ENCODE measurements at regions not wholly inside any gene's neighbourhood (a gene's known extent, or its start where the extent isn't known, plus 50 kb on each side); places are given as distances from the start of the nearest gene placed in this dataset.
A peak's percentile ranks its signal among the peaks of the same experiment; 100 is the strongest.

DNA sequence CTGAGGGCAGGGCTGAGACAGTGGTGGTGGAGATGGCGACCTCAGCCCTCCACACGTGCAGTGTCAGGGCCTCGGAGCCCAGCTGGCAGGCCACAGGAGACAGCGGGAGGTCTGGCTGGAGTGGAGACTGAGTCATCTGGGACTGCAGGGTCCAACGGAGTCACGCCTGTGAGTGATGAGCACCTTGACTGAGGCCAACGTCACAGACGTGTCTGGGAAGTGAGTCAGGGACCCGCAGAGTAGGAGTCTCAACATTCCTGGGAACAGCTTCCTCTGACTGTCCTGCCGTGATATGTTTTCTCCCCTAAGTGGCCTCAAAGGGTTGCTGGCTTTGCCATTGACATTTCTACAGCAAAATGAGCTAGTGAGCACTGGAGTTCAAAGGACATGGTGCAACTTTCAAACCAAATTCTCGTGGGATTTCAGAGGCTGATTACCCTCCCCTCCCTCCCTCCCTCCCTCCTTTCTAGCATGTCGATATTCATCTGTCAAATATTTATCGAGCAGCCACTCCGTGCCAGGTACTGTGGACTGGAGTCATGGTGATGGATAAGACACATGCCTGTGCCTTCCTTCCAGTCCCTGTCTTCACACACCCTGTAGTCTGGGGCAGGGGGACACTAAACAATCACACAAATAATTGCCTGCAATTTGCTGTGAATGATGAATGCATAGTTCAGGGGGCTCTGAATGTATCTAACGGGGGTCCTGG lies 53.3 kb upstream of the AMOTL2 start:
- no peaks in the 10 kb centered on the region for H3K4me1 ChIP-seq (ENCODE audit: control insufficient read depth in 2 of 3, insufficient read depth in 2 of 3, low read depth in 1 of 3, low read length in 3 of 3)
- TF ChIP-seq, protein P1, sequence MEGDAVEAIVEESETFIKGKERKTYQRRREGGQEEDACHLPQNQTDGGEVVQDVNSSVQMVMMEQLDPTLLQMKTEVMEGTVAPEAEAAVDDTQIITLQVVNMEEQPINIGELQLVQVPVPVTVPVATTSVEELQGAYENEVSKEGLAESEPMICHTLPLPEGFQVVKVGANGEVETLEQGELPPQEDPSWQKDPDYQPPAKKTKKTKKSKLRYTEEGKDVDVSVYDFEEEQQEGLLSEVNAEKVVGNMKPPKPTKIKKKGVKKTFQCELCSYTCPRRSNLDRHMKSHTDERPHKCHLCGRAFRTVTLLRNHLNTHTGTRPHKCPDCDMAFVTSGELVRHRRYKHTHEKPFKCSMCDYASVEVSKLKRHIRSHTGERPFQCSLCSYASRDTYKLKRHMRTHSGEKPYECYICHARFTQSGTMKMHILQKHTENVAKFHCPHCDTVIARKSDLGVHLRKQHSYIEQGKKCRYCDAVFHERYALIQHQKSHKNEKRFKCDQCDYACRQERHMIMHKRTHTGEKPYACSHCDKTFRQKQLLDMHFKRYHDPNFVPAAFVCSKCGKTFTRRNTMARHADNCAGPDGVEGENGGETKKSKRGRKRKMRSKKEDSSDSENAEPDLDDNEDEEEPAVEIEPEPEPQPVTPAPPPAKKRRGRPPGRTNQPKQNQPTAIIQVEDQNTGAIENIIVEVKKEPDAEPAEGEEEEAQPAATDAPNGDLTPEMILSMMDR (IDR thresholded peaks at IDR 0.05; ENCODE audit: borderline replicate concordance, extremely low read depth, insufficient read depth): no peak
- H3K9me3 ChIP-seq (ENCODE audit: control insufficient read depth in 2 of 3, insufficient read depth in 1 of 3, low read length in 3 of 3): no peaks in the 10 kb centered on the region
- intact Hi-C loops (cut with DNase I): no loop called here
- H3K27me3 ChIP-seq (ENCODE audit: control insufficient read depth, insufficient read depth, low read length): no peaks in the 10 kb centered on the region
- no peak overlapping the region for H3K4me3 ChIP-seq (ENCODE audit: low read length in 3 of 3)
- H3K27ac ChIP-seq (ENCODE audit: low read depth in 2 of 2, low read length in 2 of 2): no peak overlapping the region
- no peaks in the 10 kb centered on the region for H3K36me3 ChIP-seq (ENCODE audit: control insufficient read depth in 2 of 3, insufficient read depth in 3 of 3, low read length in 3 of 3)
- no peak for FAIRE-seq
- DNase-seq: peak in 1 of 5 donors; percentile 33
- H3K9ac ChIP-seq (ENCODE audit: low read length in 3 of 3): no peak overlapping the region

DNA sequence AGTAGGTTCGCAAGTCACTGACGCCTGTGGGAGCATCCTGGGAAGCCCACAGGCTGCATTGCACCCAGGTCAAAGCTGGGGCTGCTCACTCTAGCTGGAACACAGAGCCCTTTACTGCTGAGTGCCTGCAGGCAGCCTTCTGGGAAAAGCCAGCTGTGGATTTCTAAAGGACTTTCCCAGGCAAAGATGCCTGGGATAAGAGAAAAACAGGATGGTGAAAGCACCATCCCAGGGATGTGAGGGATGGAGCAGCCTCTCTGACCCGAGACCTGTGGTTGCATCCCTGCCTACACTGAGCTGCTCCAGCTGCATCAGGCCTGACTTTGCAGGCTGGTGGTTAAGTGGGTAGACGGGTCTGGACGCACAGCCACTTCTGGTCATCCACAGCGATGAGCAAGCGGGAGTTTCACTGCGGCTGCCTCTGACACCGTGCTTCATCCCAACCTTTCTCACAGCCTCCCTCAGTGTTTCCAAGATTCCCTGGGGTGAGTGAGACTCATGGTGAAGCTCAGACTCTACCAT lies 52.5 kb upstream of the AMOTL2 start:
- Histone ChIP-seq H3K4me3 (ENCODE audit: low read length in 3 of 3) (no peak overlapping the region), H3K9me3 (ENCODE audit: control insufficient read depth in 2 of 3, insufficient read depth in 1 of 3, low read length in 3 of 3) (no peaks in the 10 kb centered on the region), H3K9ac (ENCODE audit: low read length in 3 of 3) (no peak overlapping the region), H3K27me3 (ENCODE audit: control insufficient read depth, insufficient read depth, low read length) (no peaks in the 10 kb centered on the region), H3K27ac (ENCODE audit: low read depth in 2 of 2, low read length in 2 of 2) (no peak overlapping the region), H3K4me1 (ENCODE audit: control insufficient read depth in 2 of 3, insufficient read depth in 2 of 3, low read depth in 1 of 3, low read length in 3 of 3) (no peaks in the 10 kb centered on the region), H3K36me3 (ENCODE audit: control insufficient read depth in 2 of 3, insufficient read depth in 3 of 3, low read length in 3 of 3) (no peaks in the 10 kb centered on the region)
- TF ChIP-seq, protein P1 (IDR thresholded peaks at IDR 0.05; ENCODE audit: borderline replicate concordance, extremely low read depth, insufficient read depth): no peak
- intact Hi-C loops (cut with DNase I): no loop called here
- DNase-seq (no peak), FAIRE-seq (no peak)

DNA sequence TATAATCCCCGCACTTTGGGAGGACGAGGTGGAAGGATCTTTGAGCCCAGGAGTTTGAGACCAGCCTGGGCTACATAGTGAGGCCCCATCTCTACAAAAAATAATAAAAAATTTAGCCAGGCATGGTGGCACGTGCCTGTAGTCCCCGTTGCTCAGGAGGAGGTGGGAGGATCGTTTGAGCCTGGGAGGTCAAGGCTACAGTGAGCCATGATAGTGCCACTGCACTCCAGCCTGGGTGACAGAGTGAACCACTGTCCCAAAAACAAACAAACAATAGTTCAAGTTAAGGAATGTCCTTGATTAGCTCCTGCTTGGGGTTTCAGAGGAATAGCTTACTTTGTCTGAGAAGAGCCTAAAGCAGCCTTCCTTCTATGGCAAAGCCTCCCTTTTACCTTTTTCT lies 51.7 kb upstream of the AMOTL2 start:
- intact Hi-C loops (cut with DNase I): no loop called here
- DNase-seq: no peak
- Histone ChIP-seq H3K4me1 (ENCODE audit: control insufficient read depth in 2 of 3, insufficient read depth in 2 of 3, low read depth in 1 of 3, low read length in 3 of 3) (no peaks in the 10 kb centered on the region), H3K27me3 (ENCODE audit: control insufficient read depth, insufficient read depth, low read length) (no peaks in the 10 kb centered on the region), H3K4me3 (ENCODE audit: low read length in 3 of 3) (no peak overlapping the region), H3K9me3 (ENCODE audit: control insufficient read depth in 2 of 3, insufficient read depth in 1 of 3, low read length in 3 of 3) (no peaks in the 10 kb centered on the region), H3K36me3 (ENCODE audit: control insufficient read depth in 2 of 3, insufficient read depth in 3 of 3, low read length in 3 of 3) (no peaks in the 10 kb centered on the region), H3K27ac (ENCODE audit: low read depth in 2 of 2, low read length in 2 of 2) (no peak overlapping the region), H3K9ac (ENCODE audit: low read length in 3 of 3) (no peak overlapping the region)
- FAIRE-seq: no peak
- TF ChIP-seq, protein P1 (IDR thresholded peaks at IDR 0.05; ENCODE audit: borderline replicate concordance, extremely low read depth, insufficient read depth): no peak

All from kidney (tissue), 13 donors.